Neural crest cell (in vitro differentiated cells): ENCODE measurements at regions not wholly inside any gene's neighbourhood (a gene's known extent, or its start where the extent isn't known, plus 50 kb on each side); places are given as distances from the start of the nearest gene placed in this dataset.

Source experiments
- DNase-seq: peaks from one replicate; pipeline ENCODE4 v3.0.0; 2021; ENCODE audit warnings: low read depth, mixed read lengths, low spot score
- H3K27ac Mint-ChIP-seq: one replicate; pipeline ENCODE4 v1.8.0; 2021; ENCODE audit warnings: mild to moderate bottlenecking, mixed read lengths; ENCODE audit not compliant: unreplicated experiment
- H3K27me3 Mint-ChIP-seq: 2 replicates; pipeline ENCODE4 v1.8.0; 2021; ENCODE audit warnings: low read depth, mild to moderate bottlenecking, mixed read lengths
- H3K36me3 Mint-ChIP-seq: 2 replicates; pipeline ENCODE4 v1.8.0; 2021; ENCODE audit warnings: low read depth, mild to moderate bottlenecking, mixed read lengths
- H3K4me1 Mint-ChIP-seq: 2 replicates; pipeline ENCODE4 v1.8.0; 2021; ENCODE audit warnings: mixed read lengths
- H3K4me3 Mint-ChIP-seq: one replicate; pipeline ENCODE4 v1.8.0; 2021; ENCODE audit warnings: mild to moderate bottlenecking, mixed read lengths
- H3K9me3 Mint-ChIP-seq: 2 replicates; pipeline ENCODE4 v1.8.0; 2021; ENCODE audit warnings: mixed read lengths
- CTCF ChIP-seq: fragments of 200-600 bp; sonication (generic); conservative IDR thresholded peaks from 2 replicates; pipeline ENCODE4 v1.5.0; 2021; ENCODE audit warnings: antibody characterized with exemption, mild to moderate bottlenecking

GRCh38 chr15:87238451-87239068 lies 1018.0 kb downstream of the NTRK3 start:
- H3K4me1 Mint-ChIP-seq = peaks cover 18% of the 10 kb centered on the region
- no peak overlapping the region for H3K27ac Mint-ChIP-seq
- no peak overlapping the region for H3K4me3 Mint-ChIP-seq
- H3K9me3 Mint-ChIP-seq = no peaks in the 10 kb centered on the region
- TF ChIP-seq CTCF = no peak
- H3K36me3 Mint-ChIP-seq = peaks cover 2% of the 10 kb centered on the region
- H3K27me3 Mint-ChIP-seq = no peaks in the 10 kb centered on the region
- DNase-seq = no peak

DNA sequence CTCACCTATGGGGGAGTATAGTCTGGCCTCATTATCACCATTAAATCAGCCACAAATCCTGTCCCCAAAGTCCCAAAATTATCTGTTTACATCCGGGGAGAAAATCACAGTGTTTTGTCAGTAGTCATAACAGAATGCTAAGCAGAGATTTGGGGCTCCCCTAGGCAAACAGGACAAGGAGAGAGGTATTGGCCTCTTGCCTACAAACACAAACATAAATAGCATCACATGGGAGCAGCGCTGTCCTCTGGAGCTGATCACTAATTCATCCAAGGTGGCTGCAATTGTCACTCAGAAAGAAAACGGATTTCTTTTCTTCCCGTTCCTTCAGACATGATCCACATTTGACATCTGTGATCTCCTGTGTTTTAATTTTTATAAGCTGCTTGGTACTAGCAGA lies 1028.1 kb downstream of the NTRK3 start:
- peaks cover 2% of the 10 kb centered on the region for H3K9me3 Mint-ChIP-seq
- no peak overlapping the region for H3K4me3 Mint-ChIP-seq
- H3K36me3 Mint-ChIP-seq = peaks cover 3% of the 10 kb centered on the region
- no peaks in the 10 kb centered on the region for H3K27me3 Mint-ChIP-seq
- H3K27ac Mint-ChIP-seq = no peak overlapping the region
- H3K4me1 Mint-ChIP-seq = no peaks in the 10 kb centered on the region
- TF ChIP-seq CTCF = no peak
- DNase-seq = no peak

DNA sequence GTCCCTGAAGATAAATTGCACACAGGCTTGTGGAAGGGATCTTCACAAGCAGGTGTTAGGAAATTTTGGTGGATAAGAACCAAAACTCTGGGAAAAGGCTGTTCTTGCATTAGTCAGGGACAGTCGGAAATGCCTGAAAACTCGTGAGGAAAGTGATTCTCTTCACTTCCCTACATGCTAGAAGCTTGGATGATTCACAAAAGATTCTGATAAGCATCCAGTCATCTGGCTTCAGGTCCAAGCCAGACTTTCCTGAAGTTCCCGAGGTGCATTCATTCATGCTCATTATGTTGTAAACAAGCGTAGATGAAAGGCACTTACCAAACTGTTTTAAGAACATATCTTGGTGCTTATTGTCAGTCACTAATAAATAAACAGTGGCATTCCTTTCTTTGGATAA lies 1028.7 kb downstream of the NTRK3 start:
- TF ChIP-seq CTCF = no peak
- Mint-ChIP-seq H3K27ac (no peak overlapping the region), H3K27me3 (no peaks in the 10 kb centered on the region), H3K4me1 (no peaks in the 10 kb centered on the region), H3K36me3 (peaks cover 3% of the 10 kb centered on the region), H3K9me3 (peaks cover 2% of the 10 kb centered on the region), H3K4me3 (no peak overlapping the region)
- no peak for DNase-seq

DNA sequence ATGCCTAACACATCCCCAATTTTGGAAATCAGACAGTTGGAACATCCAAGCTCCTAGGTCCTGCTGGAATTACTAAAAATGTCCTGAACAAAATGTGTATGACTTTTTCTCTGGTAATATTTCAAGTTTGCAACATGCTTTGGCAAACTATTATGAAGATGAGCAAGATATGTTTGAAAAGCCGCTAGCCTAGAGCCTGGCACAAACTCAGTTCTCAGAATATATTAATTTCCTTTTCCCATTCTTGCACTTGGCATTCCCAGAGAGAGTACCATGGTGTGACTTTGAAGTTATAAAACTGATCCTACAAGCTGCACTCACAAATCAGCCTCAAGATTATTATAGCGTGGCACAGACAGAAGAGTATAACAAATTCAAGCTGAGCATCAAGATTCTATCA lies 1031.1 kb downstream of the NTRK3 start:
- H3K27ac Mint-ChIP-seq = no peak overlapping the region
- TF ChIP-seq CTCF = no peak
- H3K36me3 Mint-ChIP-seq = no peaks in the 10 kb centered on the region
- no peaks in the 10 kb centered on the region for H3K27me3 Mint-ChIP-seq
- DNase-seq = no peak
- H3K4me1 Mint-ChIP-seq = no peaks in the 10 kb centered on the region
- peaks cover 5% of the 10 kb centered on the region for H3K9me3 Mint-ChIP-seq
- no peak overlapping the region for H3K4me3 Mint-ChIP-seq

GRCh38 chr15:87224404-87224803 lies 1032.1 kb downstream of the NTRK3 start:
- no peaks in the 10 kb centered on the region for H3K27me3 Mint-ChIP-seq
- TF ChIP-seq CTCF = no peak
- DNase-seq = no peak
- no peak overlapping the region for H3K4me3 Mint-ChIP-seq
- H3K9me3 Mint-ChIP-seq = peaks cover 5% of the 10 kb centered on the region
- H3K27ac Mint-ChIP-seq = no peak overlapping the region
- no peaks in the 10 kb centered on the region for H3K4me1 Mint-ChIP-seq
- no peaks in the 10 kb centered on the region for H3K36me3 Mint-ChIP-seq
